ENCODE measurements at regions not wholly inside any gene's neighbourhood (a gene's known extent, or its start where the extent isn't known, plus 50 kb on each side); places are given as distances from the start of the nearest gene placed in this dataset.

DNA sequence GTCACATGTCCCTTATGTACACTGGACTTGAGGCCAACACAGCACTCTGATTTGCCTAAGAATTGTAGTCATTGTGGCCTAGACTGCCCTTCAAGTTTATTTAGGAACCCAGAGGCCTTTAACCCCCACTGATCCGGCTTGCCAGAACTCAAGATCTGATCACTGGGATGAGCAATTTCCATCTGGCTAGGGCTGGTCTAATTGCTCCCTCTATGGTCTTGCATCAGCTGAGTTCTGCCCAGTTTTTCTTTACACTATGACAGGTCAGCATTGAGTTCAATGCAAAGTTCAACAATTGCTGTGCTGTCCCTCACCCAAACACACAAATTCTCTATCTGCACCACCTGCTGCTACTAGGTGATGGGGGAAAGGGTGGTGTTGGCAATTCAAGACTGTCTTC, 146.9 kb upstream of the MDGA2 start:
- Histone ChIP-seq H3K9me3 (no peaks in the 10 kb centered on the region), H3K27ac (no peak overlapping the region), H3K4me1 (no peaks in the 10 kb centered on the region), H3K4me3 (no peak overlapping the region), H3K36me3 (no peaks in the 10 kb centered on the region), H3K27me3 (no peaks in the 10 kb centered on the region)
- in situ Hi-C loops (cut with MboI; ENCODE audit: low sequenced_read_pairs in 4 of 4) (no loop called here), intact Hi-C loops (cut with DNase I; ENCODE audit: low total_unique reads) (no loop called here)
- DNase-seq (no peak), ATAC-seq (no peak)
- TF ChIP-seq POLR2A (IDR thresholded peaks at IDR 0.05) (no peak), CTCF (IDR thresholded peaks at IDR 0.05 in 4 of 5, conservative IDR thresholded peaks at IDR 0.05 in 1 of 5) (no peak)

DNA sequence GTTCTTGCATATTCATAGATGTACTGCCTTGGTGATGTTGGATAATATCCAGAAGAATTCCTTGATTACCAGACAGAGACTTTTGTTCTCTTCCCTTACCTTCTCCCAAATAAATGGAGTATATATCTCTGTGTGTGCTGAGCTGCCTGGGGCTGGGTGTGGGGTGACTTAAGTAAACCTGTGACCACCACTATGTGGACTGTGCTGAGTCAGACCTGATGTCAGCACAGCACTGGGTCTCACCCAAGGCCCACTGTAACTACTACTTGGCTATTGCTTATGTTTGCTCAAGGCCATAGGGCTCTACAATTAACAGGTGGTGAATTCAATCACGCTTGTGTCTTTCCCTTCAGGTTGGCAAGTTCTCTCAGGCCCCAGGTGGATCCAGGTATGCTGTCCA, 145.7 kb upstream of the MDGA2 start:
- Histone ChIP-seq H3K4me1 (no peaks in the 10 kb centered on the region), H3K36me3 (no peaks in the 10 kb centered on the region), H3K9me3 (no peaks in the 10 kb centered on the region), H3K27ac (no peak overlapping the region), H3K4me3 (no peak overlapping the region), H3K27me3 (no peaks in the 10 kb centered on the region)
- intact Hi-C loops (cut with DNase I; ENCODE audit: low total_unique reads), result no loop called here
- TF ChIP-seq POLR2A (IDR thresholded peaks at IDR 0.05) (no peak), CTCF (IDR thresholded peaks at IDR 0.05 in 4 of 5, conservative IDR thresholded peaks at IDR 0.05 in 1 of 5) (no peak)
- ATAC-seq, result no peak
- in situ Hi-C loops (cut with MboI; ENCODE audit: low sequenced_read_pairs in 4 of 4), result no loop called here
- no peak for DNase-seq

DNA sequence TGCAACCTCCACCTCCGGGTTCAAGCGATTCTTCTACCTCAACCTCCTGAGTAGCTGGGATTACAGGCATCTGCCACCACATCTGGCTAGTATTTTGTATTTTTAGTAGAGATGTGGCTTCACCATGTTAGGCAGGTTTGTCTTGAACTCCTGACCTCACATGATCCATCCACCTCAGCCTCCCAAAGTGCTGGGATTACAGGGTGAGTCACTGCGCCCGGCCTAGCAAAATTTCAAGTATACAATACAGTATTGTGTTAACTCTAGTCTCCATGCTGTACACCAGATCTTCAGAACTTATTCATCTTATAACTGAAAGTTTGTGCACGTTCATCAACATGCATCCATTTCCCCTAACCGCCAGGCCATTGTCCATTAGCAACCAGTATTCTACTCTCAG, 115.1 kb upstream of the MDGA2 start:
- H3K9me3 ChIP-seq, result no peaks in the 10 kb centered on the region
- TF ChIP-seq CTCF (IDR thresholded peaks at IDR 0.05 in 4 of 5, conservative IDR thresholded peaks at IDR 0.05 in 1 of 5) (no peak), POLR2A (IDR thresholded peaks at IDR 0.05) (no peak)
- no peaks in the 10 kb centered on the region for H3K27me3 ChIP-seq
- no peak overlapping the region for H3K27ac ChIP-seq
- in situ Hi-C loops (cut with MboI; ENCODE audit: low sequenced_read_pairs in 4 of 4) (no loop called here), intact Hi-C loops (cut with DNase I; ENCODE audit: low total_unique reads) (no loop called here)
- no peaks in the 10 kb centered on the region for H3K4me1 ChIP-seq
- no peak for ATAC-seq
- no peak for DNase-seq
- no peaks in the 10 kb centered on the region for H3K36me3 ChIP-seq
- H3K4me3 ChIP-seq, result no peak overlapping the region

GRCh38 chr14:47785058-47785457, 109.7 kb upstream of the MDGA2 start:
- Histone ChIP-seq H3K36me3 (no peaks in the 10 kb centered on the region), H3K4me1 (no peaks in the 10 kb centered on the region), H3K9me3 (no peaks in the 10 kb centered on the region), H3K27me3 (no peaks in the 10 kb centered on the region), H3K4me3 (no peak overlapping the region), H3K27ac (no peak overlapping the region)
- ATAC-seq (no peak), DNase-seq (no peak)
- intact Hi-C loops (cut with DNase I; ENCODE audit: low total_unique reads), result no loop called here
- in situ Hi-C loops (cut with MboI; ENCODE audit: low sequenced_read_pairs in 4 of 4), result no loop called here
- TF ChIP-seq POLR2A (IDR thresholded peaks at IDR 0.05) (no peak), CTCF (IDR thresholded peaks at IDR 0.05 in 4 of 5, conservative IDR thresholded peaks at IDR 0.05 in 1 of 5) (no peak)

- Histone ChIP-seq H3K9me3 (no peaks in the 10 kb centered on the region), H3K27me3 (no peaks in the 10 kb centered on the region), H3K4me3 (no peak overlapping the region), H3K4me1 (no peaks in the 10 kb centered on the region), H3K27ac (no peak overlapping the region), H3K36me3 (no peaks in the 10 kb centered on the region)
- DNase-seq (no peak), ATAC-seq (no peak)
- no peak for TF ChIP-seq CTCF (IDR thresholded peaks at IDR 0.05 in 4 of 5, conservative IDR thresholded peaks at IDR 0.05 in 1 of 5)
- no peak for TF ChIP-seq POLR2A (IDR thresholded peaks at IDR 0.05)
- intact Hi-C loops (cut with DNase I; ENCODE audit: low total_unique reads) (no loop called here), in situ Hi-C loops (cut with MboI; ENCODE audit: low sequenced_read_pairs in 4 of 4) (no loop called here)
These were observed 103.2 kb upstream of the MDGA2 start for GRCh38 chr14:47778631-47779030.

Measured in gastrocnemius medialis (tissue), 4 donors.